Activated CD4-positive, alpha-beta T cell treated with anti-CD3 and anti-CD28 coated beads, Interleukin-2, amount 50 U/mL, for 24 hours (primary cell): ENCODE measurements at regions not wholly inside any gene's neighbourhood (a gene's known extent, or its start where the extent isn't known, plus 50 kb on each side); places are given as distances from the start of the nearest gene placed in this dataset.

Experiments used
- DNase-seq, 2 donors: peaks; one replicate each; pipeline ENCODE4 v3.0.0-alpha.2; 2020; ENCODE audit warnings: low read depth in 1 of 2, low spot score in 1 of 2

- DNase-seq: no peak
Measured at GRCh38 chr13:34591900-34592529, 350.1 kb upstream of the NBEA start.

DNA sequence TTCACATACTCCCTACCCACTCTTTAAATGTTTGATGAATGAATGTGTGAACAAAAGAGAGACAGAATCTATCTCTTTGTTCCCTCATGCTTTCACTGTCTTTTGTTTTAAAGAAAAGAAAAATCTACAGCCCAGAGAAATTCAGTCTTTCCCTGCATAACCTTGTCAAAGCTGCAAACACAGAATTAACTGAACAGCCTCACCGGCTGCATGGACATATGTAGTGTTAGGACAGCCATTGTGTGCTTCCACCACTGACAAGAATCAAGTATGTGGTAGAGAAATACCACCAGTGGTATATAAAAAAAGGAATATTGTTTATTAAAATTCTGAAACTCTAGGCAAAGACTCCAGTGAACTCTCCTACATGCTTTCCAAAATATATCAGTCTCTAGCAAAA, 348.4 kb upstream of the NBEA start:
- DNase-seq: no peak

GRCh38 chr13:34594507-34594906, 347.6 kb upstream of the NBEA start:
- DNase-seq: no peak

DNA sequence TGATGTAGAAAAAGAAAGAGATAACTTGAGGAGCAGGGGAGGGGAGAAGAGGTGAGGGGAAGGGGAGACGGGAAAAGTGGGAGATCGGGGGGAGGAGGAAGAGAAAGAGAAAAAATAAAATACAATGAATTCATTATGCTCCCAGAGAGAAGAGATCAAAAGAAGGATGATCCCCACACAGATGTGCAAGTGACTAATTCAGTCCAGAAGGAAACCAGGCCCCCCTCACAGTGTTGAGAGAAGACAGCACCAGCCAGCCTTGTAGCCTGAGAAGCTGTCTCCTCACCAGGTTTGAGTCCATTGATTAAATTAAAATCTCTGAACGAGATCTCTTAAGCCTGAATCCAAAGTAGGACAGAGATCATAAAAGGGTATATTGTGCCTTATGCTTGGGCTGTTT, 333.7 kb upstream of the NBEA start:
- DNase-seq: no peak

DNA sequence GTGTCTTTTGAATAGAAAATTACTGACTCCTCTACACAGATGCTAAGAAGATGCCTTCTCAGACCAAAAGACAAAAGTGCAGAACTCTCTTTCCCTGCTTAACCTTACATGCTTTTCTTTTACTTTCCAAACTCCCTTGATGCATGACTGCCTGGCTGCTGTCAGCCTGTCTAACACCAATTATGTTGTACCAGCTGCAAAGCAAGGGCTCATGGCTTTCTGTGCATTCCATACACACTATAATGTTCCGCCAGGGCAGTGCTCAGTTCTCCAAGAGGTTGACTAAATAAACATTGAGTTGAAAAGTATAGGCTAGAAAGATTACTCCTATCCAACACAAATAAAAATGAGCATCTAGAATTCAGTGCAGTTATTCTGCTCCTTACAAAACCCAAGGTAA, 330.4 kb upstream of the NBEA start:
- DNase-seq: no peak

DNA sequence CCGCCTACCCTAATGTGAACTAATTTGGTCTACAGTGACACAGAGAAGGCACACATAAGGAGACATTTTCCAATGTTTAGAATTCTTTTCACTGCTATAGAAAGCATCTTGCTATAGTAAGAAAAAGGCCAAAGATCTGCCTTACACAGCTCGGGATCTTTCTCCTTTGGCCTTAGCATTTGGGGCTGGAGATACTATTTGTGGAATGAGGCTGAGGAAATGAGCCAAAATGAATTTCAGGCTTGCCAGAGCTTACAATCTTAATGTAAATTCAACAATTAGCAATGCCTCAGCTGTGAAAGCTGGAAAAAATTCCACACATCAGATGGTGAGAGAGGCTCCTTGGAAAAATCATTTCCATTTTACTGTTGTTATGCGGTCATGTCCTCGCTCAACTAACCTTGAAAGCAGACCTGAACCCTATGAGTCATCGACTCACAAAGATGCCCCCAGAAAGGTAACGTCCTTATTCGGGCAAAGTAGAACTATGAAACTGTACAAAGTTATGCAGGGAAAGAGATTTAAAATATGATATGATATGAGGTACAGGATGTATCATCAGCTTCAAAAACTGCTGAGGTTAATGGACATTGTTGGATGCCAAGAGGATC, 324.5 kb upstream of the NBEA start:
- DNase-seq: no peak

GRCh38 chr13:34618654-34619053, 323.4 kb upstream of the NBEA start:
- DNase-seq: no peak

DNA sequence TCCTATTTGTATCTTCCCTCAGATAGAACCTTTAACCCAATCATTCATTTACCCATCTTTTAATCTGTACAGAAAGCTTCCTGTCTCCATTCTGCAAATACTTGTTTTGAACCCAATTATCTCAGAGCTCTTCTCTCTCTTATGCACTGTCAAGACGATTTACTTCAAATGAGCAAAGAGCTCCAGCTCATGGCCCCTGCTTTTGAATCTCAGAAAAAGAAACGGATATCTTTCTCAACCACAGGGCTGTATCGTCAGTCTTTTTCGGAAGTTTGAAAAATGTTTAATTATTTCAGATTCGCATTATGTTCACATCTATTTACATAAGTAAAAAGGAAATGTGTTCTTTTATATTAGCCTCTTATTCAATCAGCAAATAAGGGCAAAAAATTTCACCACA, 322.7 kb upstream of the NBEA start:
- DNase-seq: no peak

GRCh38 chr13:34620074-34620850, 321.8 kb upstream of the NBEA start:
- DNase-seq: no peak

GRCh38 chr13:34620862-34621261, 321.2 kb upstream of the NBEA start:
- DNase-seq: no peak

DNA sequence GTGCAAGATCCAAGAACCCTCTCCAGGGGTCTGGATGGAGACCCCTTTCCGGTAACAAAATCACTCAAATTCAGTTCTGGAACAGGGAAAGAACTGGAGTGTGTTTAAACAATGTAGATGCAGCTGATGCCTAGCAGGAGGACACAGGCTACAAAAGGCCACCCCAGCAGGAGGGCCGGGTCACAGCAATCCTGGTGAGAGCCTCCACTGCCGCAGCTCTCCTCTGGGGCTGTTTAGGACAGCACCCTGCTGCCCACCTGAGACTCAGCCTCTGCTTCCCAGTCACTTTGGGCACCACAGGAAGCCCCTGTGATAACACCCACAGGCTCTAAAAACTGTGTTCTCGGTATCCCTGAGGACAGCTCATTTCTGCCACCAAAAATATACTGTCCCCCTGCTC, 318.7 kb upstream of the NBEA start:
- DNase-seq: no peak

GRCh38 chr13:34627509-34628208, 314.4 kb upstream of the NBEA start:
- DNase-seq: no peak

DNA sequence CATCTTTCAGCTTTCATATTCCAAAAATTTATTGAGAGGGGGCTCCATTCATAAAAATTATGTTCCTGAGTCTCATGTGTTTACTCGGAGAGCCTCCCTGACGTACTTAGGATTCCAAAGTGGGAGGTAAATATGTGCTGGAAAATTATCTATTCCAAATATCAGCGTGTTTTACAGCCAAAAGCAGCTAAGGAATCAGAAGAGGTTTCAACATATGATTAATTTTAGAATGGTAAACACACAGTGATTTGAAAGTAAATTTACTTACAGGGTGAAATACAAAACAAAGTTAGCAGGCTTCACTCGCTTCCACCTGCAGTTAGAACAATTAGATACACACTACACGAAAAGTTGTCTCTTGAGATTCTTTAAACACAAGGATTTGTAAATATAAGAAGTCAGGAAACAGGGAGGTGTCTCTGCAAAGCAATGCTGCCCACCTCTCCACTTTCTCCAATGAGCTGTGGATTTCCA, 313.8 kb upstream of the NBEA start:
- no peak for DNase-seq

DNA sequence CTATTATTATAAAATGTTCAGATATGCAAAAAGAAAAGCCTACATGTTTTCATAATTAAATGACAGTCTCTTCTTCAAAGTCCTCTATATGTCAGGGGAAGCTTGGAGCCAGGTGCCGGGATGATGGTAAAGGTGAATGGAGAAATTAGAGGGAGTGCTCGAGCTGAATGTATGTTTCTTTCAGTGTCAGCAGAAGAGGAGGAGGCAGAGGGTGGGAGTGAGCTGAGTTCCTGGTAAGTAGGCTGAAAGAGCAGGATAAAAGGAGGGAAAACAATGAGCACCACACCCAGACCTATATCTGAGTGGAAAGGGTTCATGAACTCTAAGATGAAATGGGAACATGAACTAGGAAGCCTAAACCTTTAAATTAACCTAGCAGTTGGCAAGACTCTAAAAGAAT, 307.6 kb upstream of the NBEA start:
- DNase-seq: no peak

DNA sequence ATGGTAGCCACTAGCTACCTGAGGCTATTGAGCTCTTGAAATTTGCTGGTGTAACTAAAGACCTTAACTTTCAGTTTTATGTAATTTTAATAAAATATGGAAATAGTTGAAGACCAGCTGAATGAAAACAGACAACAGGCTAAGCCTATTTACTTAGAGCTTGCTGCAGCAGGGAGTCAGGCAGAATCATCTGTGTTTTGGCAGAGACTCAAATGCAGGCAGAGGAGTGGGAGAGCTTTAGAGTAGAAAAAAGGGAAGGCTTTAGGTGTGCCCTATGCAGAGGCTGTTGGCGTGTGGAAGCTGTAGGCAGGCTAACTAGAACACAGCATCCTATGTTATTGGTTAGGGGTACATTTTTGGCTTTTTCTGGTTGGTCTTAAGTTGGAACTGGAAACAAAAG, 304.9 kb upstream of the NBEA start:
- no peak for DNase-seq

- DNase-seq: no peak
Measured at GRCh38 chr13:34637636-34638035, 304.4 kb upstream of the NBEA start.

DNA sequence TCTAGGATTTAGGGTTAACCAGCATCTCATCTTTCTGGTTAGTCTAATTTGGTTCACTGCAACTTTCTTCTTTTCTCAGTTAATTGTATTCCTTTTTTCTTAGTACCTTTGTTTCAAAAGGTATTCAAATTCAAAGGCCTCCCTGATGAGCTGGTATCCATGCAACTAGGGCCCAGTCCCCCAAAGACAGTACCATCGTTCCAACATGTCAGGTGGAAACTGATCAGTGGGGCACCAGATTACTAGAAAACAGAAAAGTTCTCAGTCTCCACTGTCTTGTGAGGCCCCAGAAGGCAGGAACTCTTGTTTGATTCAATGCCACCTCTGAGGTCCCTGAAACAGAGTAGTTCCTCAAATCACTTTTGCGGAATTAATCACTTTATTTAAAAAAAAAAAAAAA, 303.2 kb upstream of the NBEA start:
- DNase-seq: no peak

DNA sequence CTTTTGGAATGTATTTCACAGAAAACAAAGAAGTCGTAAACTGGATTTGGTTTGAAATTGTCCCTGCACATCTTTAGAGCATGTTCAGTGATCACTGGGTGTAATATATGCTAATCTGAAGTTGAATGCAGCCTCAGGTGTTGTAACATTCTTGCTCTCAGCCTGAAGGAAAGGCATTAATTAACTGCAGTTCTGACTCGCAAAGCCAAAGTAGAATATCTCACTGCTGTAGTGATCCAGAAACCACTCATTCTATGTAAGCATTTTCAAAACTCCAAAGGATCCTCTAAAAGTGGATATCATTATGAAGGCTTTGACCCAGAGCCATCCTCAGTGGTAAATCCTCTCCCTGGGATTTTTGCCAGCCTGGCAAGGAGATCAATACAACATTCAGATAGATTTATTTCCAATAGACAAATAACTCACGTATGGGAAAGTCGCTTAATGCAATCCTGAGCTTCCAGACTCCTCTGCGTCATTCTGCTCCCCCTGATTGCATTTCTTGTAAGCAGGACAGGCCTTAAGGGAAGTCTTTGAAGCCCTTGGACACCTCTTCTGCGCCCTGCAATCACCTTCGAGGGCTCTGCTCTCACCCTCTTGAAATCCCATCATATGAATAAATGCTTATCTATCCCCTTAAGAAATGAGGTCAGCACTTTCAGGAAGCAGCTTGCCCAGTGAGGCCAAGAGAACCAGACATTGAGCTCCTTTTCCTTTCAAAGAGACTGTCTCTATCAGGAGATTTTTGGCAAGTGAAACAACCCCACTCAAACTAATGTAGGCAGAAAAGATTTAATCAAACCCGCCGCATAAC, 301.7 kb upstream of the NBEA start:
- DNase-seq: no peak

DNA sequence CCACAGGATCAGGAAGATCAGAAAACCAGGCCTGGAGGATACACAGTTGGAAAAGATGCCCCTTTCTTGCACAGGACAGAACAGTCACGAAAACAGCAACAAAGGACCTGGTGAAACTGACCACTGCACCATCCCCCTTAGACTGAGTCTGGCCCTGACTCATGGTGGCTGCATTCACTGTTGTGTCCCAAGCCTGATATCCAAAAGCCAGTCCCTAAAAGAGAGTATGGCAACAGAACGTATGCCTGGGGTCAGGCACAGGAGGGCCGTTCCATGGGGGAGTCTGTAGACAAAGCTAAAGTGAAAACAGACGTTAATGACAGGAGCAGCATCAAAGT, 301.1 kb upstream of the NBEA start:
- no peak for DNase-seq

- no peak for DNase-seq
Measured at GRCh38 chr13:34647379-34648150, 294.5 kb upstream of the NBEA start.
